ENCODE measurements at regions not wholly inside any gene's neighbourhood (a gene's known extent, or its start where the extent isn't known, plus 50 kb on each side); places are given as distances from the start of the nearest gene placed in this dataset.

DNA sequence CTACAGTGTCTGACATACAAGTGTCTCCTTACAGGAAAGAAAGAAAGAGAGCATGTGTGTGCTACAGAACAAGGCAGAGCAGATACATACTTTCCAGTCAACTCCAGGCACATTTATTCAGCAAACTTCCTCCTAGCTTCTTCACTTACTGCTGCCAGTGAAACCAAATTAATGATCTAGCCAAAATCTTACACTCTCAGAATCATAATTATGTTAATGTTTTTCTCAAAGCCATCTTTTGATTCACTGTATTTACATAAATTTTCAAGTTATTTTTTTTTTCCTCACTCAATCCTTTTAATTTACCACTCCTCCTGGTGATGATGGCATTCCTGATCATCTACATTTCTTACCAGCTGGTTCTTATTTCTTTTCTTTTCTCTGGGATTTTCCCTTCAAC is 326.7 kb downstream of the IGSF11 start:
- Histone ChIP-seq H3K4me3 (ENCODE audit: low read length in 2 of 2) (no peak overlapping the region), H3K79me1 (ENCODE audit: low read depth, low read length) (no peaks in the 10 kb centered on the region), H3K18ac (ENCODE audit: low read length) (no peak overlapping the region), H3K27ac (replicated peaks; ENCODE audit: low read length) (no peak overlapping the region), H3K9ac (ENCODE audit: low read depth, low read length, poor library complexity) (no peak overlapping the region), H2BK12ac (ENCODE audit: low read length) (no peak overlapping the region), H2BK15ac (ENCODE audit: low read length) (no peak overlapping the region), H3K4me2 (ENCODE audit: insufficient read depth, low read length, poor library complexity, severe bottlenecking) (no peak overlapping the region), H3K23ac (ENCODE audit: low read depth, low read length, poor library complexity) (no peak overlapping the region), H2BK120ac (ENCODE audit: low read depth, low read length) (no peak overlapping the region), H4K91ac (ENCODE audit: low read depth, low read length, poor library complexity) (no peak overlapping the region), H3K14ac (ENCODE audit: low read length) (no peak overlapping the region), H3K36me3 (replicated peaks in 1 of 2; ENCODE audit: control insufficient read depth in 2 of 2, insufficient read depth in 2 of 2, low read length in 2 of 2) (no peaks in the 10 kb centered on the region), H2AFZ (ENCODE audit: low read length) (no peak overlapping the region), H2AK5ac (ENCODE audit: low read depth, low read length) (no peak overlapping the region), H4K8ac (ENCODE audit: low read depth, low read length) (no peak overlapping the region), H3K27me3 (ENCODE audit: control insufficient read depth in 3 of 3, insufficient read depth in 3 of 3, low read depth in 1 of 3, low read length in 3 of 3) (no peaks in the 10 kb centered on the region), H3K4me1 (ENCODE audit: control insufficient read depth in 2 of 2, insufficient read depth in 1 of 2, low read depth in 1 of 2, low read length in 2 of 2) (peaks cover 0 to 7% of the 10 kb centered on the region in 2 donors), H3K9me3 (replicated peaks in 1 of 2; ENCODE audit: control insufficient read depth in 2 of 2, insufficient read depth in 1 of 2, low read depth in 1 of 2, low read length in 2 of 2) (no peaks in the 10 kb centered on the region), H3K4ac (ENCODE audit: low read length) (no peak overlapping the region), H2BK5ac (ENCODE audit: low read length) (no peak overlapping the region)
- DNase-seq (ENCODE audit: low spot score), result no peak

GRCh38 chr3:118710532-118710931 is 324.1 kb downstream of the IGSF11 start:
- no peak overlapping the region for H2BK12ac ChIP-seq (ENCODE audit: low read length)
- WGBS, 2 donors (ENCODE audit: extremely low coverage in 2 of 2, insufficient read length in 2 of 2, insufficient replicate concordance in 1 of 2), result no CpG with 5 or more reads among the region's 2 CpGs
- no peak overlapping the region for H3K9ac ChIP-seq (ENCODE audit: low read depth, low read length, poor library complexity)
- H3K4me1 ChIP-seq (ENCODE audit: control insufficient read depth in 2 of 2, insufficient read depth in 1 of 2, low read depth in 1 of 2, low read length in 2 of 2), result peaks cover 0 to 1% of the 10 kb centered on the region in 2 donors
- H2AK5ac ChIP-seq (ENCODE audit: low read depth, low read length), result no peak overlapping the region
- H3K4me3 ChIP-seq (ENCODE audit: low read length in 2 of 2), result no peak overlapping the region
- no peaks in the 10 kb centered on the region for H3K79me1 ChIP-seq (ENCODE audit: low read depth, low read length)
- no peak overlapping the region for H3K23ac ChIP-seq (ENCODE audit: low read depth, low read length, poor library complexity)
- H2BK15ac ChIP-seq (ENCODE audit: low read length), result no peak overlapping the region
- no peak overlapping the region for H4K91ac ChIP-seq (ENCODE audit: low read depth, low read length, poor library complexity)
- no peak overlapping the region for H3K14ac ChIP-seq (ENCODE audit: low read length)
- H2BK5ac ChIP-seq (ENCODE audit: low read length), result no peak overlapping the region
- H3K27ac ChIP-seq (replicated peaks; ENCODE audit: low read length), result no peak overlapping the region
- no peak overlapping the region for H3K4ac ChIP-seq (ENCODE audit: low read length)
- no peak overlapping the region for H2BK120ac ChIP-seq (ENCODE audit: low read depth, low read length)
- no peaks in the 10 kb centered on the region for H3K9me3 ChIP-seq (replicated peaks in 1 of 2; ENCODE audit: control insufficient read depth in 2 of 2, insufficient read depth in 1 of 2, low read depth in 1 of 2, low read length in 2 of 2)
- no peak overlapping the region for H3K18ac ChIP-seq (ENCODE audit: low read length)
- DNase-seq (ENCODE audit: low spot score), result no peak
- H4K8ac ChIP-seq (ENCODE audit: low read depth, low read length), result no peak overlapping the region
- H2AFZ ChIP-seq (ENCODE audit: low read length), result no peak overlapping the region
- H3K36me3 ChIP-seq (replicated peaks in 1 of 2; ENCODE audit: control insufficient read depth in 2 of 2, insufficient read depth in 2 of 2, low read length in 2 of 2), result no peaks in the 10 kb centered on the region
- no peaks in the 10 kb centered on the region for H3K27me3 ChIP-seq (ENCODE audit: control insufficient read depth in 3 of 3, insufficient read depth in 3 of 3, low read depth in 1 of 3, low read length in 3 of 3)
- H3K4me2 ChIP-seq (ENCODE audit: insufficient read depth, low read length, poor library complexity, severe bottlenecking), result no peak overlapping the region

DNA sequence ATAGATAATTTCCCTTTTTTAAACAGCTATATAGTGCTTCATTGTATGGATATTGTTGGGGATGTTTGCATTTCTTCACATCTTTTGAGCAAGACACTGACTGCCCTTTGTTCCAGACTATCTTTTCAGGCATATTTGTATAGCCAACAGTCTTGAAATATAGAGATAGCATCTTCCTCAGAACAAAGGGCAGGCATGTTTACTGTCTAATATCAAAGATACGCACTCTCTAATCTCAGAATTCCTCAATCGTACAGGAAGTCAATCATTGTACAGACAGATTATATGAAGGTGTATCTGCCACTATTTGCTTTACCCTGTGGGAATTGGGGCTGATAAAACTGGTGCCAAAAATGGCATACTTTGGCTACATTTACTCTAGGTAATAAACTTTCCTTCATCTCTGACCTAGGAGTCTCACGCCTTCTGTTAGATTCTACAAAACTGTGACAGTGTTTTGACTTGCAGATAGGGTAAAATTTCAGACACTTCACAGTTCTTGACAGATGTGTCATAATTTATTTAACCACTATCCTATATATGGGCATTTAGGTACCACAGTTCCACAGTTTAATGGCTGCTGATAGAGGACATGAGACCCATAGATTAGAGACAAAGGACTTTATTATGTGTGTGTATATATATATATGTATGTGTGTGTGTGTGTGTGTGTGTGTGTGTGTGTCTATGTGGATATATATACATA is 321.0 kb downstream of the IGSF11 start:
- Histone ChIP-seq H3K14ac (ENCODE audit: low read length) (no peak overlapping the region), H3K79me1 (ENCODE audit: low read depth, low read length) (no peaks in the 10 kb centered on the region), H3K4me2 (ENCODE audit: insufficient read depth, low read length, poor library complexity, severe bottlenecking) (no peak overlapping the region), H3K23ac (ENCODE audit: low read depth, low read length, poor library complexity) (no peak overlapping the region), H3K27ac (replicated peaks; ENCODE audit: low read length) (no peak overlapping the region), H2BK12ac (ENCODE audit: low read length) (no peak overlapping the region), H2BK120ac (ENCODE audit: low read depth, low read length) (no peak overlapping the region), H4K91ac (ENCODE audit: low read depth, low read length, poor library complexity) (no peak overlapping the region), H4K8ac (ENCODE audit: low read depth, low read length) (no peak overlapping the region), H2AK5ac (ENCODE audit: low read depth, low read length) (no peak overlapping the region), H3K27me3 (ENCODE audit: control insufficient read depth in 3 of 3, insufficient read depth in 3 of 3, low read depth in 1 of 3, low read length in 3 of 3) (no peaks in the 10 kb centered on the region), H3K9ac (ENCODE audit: low read depth, low read length, poor library complexity) (no peak overlapping the region), H3K36me3 (replicated peaks in 1 of 2; ENCODE audit: control insufficient read depth in 2 of 2, insufficient read depth in 2 of 2, low read length in 2 of 2) (no peaks in the 10 kb centered on the region), H2BK15ac (ENCODE audit: low read length) (no peak overlapping the region), H2BK5ac (ENCODE audit: low read length) (no peak overlapping the region), H3K4ac (ENCODE audit: low read length) (no peak overlapping the region), H3K9me3 (replicated peaks in 1 of 2; ENCODE audit: control insufficient read depth in 2 of 2, insufficient read depth in 1 of 2, low read depth in 1 of 2, low read length in 2 of 2) (no peaks in the 10 kb centered on the region), H3K18ac (ENCODE audit: low read length) (no peak overlapping the region), H2AFZ (ENCODE audit: low read length) (no peak overlapping the region), H3K4me1 (ENCODE audit: control insufficient read depth in 2 of 2, insufficient read depth in 1 of 2, low read depth in 1 of 2, low read length in 2 of 2) (no peaks in the 10 kb centered on the region), H3K4me3 (ENCODE audit: low read length in 2 of 2) (no peak overlapping the region)
- DNase-seq (ENCODE audit: low spot score), result no peak
- no CpG with 5 or more reads among the region's 3 CpGs for WGBS, 2 donors (ENCODE audit: extremely low coverage in 2 of 2, insufficient read length in 2 of 2, insufficient replicate concordance in 1 of 2)

- H3K9me3 ChIP-seq (replicated peaks in 1 of 2; ENCODE audit: control insufficient read depth in 2 of 2, insufficient read depth in 1 of 2, low read depth in 1 of 2, low read length in 2 of 2), result no peaks in the 10 kb centered on the region
- H4K8ac ChIP-seq (ENCODE audit: low read depth, low read length), result no peak overlapping the region
- no peaks in the 10 kb centered on the region for H3K4me1 ChIP-seq (ENCODE audit: control insufficient read depth in 2 of 2, insufficient read depth in 1 of 2, low read depth in 1 of 2, low read length in 2 of 2)
- H3K4me2 ChIP-seq (ENCODE audit: insufficient read depth, low read length, poor library complexity, severe bottlenecking), result no peak overlapping the region
- no peak overlapping the region for H2BK12ac ChIP-seq (ENCODE audit: low read length)
- H2AK5ac ChIP-seq (ENCODE audit: low read depth, low read length), result no peak overlapping the region
- no peak overlapping the region for H3K18ac ChIP-seq (ENCODE audit: low read length)
- no peak overlapping the region for H3K4me3 ChIP-seq (ENCODE audit: low read length in 2 of 2)
- no peaks in the 10 kb centered on the region for H3K27me3 ChIP-seq (ENCODE audit: control insufficient read depth in 3 of 3, insufficient read depth in 3 of 3, low read depth in 1 of 3, low read length in 3 of 3)
- H3K14ac ChIP-seq (ENCODE audit: low read length), result no peak overlapping the region
- H3K36me3 ChIP-seq (replicated peaks in 1 of 2; ENCODE audit: control insufficient read depth in 2 of 2, insufficient read depth in 2 of 2, low read length in 2 of 2), result no peaks in the 10 kb centered on the region
- H2BK5ac ChIP-seq (ENCODE audit: low read length), result no peak overlapping the region
- H2BK15ac ChIP-seq (ENCODE audit: low read length), result no peak overlapping the region
- no CpG with 5 or more reads among the region's 2 CpGs for WGBS, 2 donors (ENCODE audit: extremely low coverage in 2 of 2, insufficient read length in 2 of 2, insufficient replicate concordance in 1 of 2)
- no peak overlapping the region for H3K27ac ChIP-seq (replicated peaks; ENCODE audit: low read length)
- no peak overlapping the region for H3K23ac ChIP-seq (ENCODE audit: low read depth, low read length, poor library complexity)
- no peak overlapping the region for H2BK120ac ChIP-seq (ENCODE audit: low read depth, low read length)
- DNase-seq (ENCODE audit: low spot score), result no peak
- H3K4ac ChIP-seq (ENCODE audit: low read length), result no peak overlapping the region
- no peak overlapping the region for H4K91ac ChIP-seq (ENCODE audit: low read depth, low read length, poor library complexity)
- no peak overlapping the region for H2AFZ ChIP-seq (ENCODE audit: low read length)
- H3K9ac ChIP-seq (ENCODE audit: low read depth, low read length, poor library complexity), result no peak overlapping the region
- H3K79me1 ChIP-seq (ENCODE audit: low read depth, low read length), result no peaks in the 10 kb centered on the region
Observed at GRCh38 chr3:118714800-118715199, 319.8 kb downstream of the IGSF11 start.

Measured in neuronal stem cell (in vitro differentiated cells).